Stomach (tissue), 4 donors: ENCODE measurements at regions not wholly inside any gene's neighbourhood (a gene's known extent, or its start where the extent isn't known, plus 50 kb on each side); places are given as distances from the start of the nearest gene placed in this dataset.

Experiments
- CTCF ChIP-seq, 7 experiments: fragments of 450-650 bp in 4 of 7; fragments of 200-600 bp in 3 of 7; sonication (generic) in 3 of 7; IDR thresholded peaks; one replicate each; pipeline ENCODE4 v1.5.1; 2016 to 2019; ENCODE audit warnings: antibody characterized with exemption in 7 of 7, control low read depth in 2 of 7, mild to moderate bottlenecking in 1 of 7
- EP300 ChIP-seq: sonication (generic); formaldehyde crosslinking; IDR thresholded peaks from one replicate; pipeline ENCODE4 v1.6.1; 2017; ENCODE audit warnings: antibody characterized with exemption
- POLR2A ChIP-seq, 4 donors: fragments of 450-650 bp; IDR thresholded peaks; one replicate each; pipeline ENCODE4 v1.6.1; 2016; ENCODE audit warnings: antibody characterized with exemption in 4 of 4, control low read depth in 2 of 4, mild to moderate bottlenecking in 1 of 4, moderate library complexity in 1 of 4
- POLR2AphosphoS5 ChIP-seq, 3 donors: sonication (generic); formaldehyde crosslinking; IDR thresholded peaks; one replicate each; pipeline ENCODE4 v1.6.1; 2016; ENCODE audit warnings: antibody characterized with exemption in 3 of 3

- TF ChIP-seq POLR2A (IDR thresholded peaks at IDR 0.05) (no peak), CTCF (IDR thresholded peaks at IDR 0.05) (no peak), EP300 (no peak), POLR2AphosphoS5 (IDR thresholded peaks at IDR 0.05) (no peak)
Observed at GRCh38 chr9:18124760-18125159, 349.2 kb upstream of the ADAMTSL1 start.
